Anterior cingulate cortex (tissue), 58 donors: ENCODE measurements at regions not wholly inside any gene's neighbourhood (a gene's known extent, or its start where the extent isn't known, plus 50 kb on each side); places are given as distances from the start of the nearest gene placed in this dataset.
"Not testable (repeated sequence)": the region's sequence is repeated elsewhere in the genome, so short reads cannot be mapped to it uniquely, and the experiment has no call there.

Experiments used
- DNase-seq, 58 donors: peaks; one replicate each; lab custom pipeline; 2025; lab: John Stamatoyannopoulos, UW

DNA sequence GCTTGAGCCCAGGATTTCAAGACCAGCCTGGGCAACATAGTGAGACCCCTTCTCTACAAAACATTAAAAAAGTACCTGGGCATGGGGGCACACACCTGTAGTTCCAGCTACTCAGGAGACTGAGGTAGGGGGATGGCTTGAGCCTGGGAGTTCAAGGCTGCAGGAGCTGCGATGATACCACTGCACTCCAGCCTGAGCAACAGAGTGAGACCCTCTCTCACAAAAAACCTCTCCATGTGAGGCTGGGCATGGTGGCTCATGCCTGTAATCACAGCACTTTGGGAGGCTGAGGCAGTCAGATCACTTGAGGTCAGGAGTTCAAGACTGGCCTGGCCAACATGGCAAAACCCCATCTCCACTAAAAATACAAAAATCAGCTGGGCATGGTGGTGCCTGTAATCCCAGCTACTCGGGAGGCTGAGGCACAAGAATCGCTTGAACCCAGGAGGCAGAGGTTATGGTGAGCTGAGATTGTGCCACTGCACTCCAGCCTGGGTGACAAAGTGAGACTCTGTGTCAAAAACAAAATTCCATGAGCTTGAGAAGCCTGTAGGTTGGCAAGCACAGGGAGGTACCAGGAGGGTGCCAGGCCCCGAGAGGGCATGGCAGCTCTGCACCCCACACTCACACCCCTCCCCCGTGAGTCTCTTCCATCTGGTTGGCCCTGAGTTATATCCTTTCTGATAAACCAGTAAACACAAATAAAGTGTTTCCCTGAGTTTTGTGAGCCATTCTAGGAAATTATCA lies 88.8 kb downstream of the KCNJ18 start:
- DNase-seq: not testable (repeated sequence)

GRCh38 chr17:21781666-21782024 lies 89.3 kb downstream of the KCNJ18 start:
- DNase-seq: not testable (repeated sequence)

DNA sequence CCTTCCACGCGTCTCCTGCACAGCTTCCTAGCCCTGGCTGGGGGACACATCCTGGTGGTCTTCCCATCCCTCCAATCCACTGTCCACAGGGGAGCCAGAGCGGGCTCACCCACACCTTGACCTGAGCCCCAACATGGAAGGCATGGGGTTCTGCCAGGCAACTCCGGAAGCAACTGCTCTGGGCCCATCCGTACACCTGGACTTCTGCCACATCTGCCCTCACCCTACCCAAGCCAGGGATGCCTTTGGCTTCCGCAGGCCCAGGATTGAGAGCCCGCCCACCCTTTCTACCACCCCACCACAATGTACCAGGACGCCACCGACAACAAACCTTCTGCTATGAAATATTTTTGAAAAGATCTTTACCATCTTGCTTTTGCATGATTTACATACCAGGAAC lies 89.8 kb downstream of the KCNJ18 start:
- not testable (repeated sequence) for DNase-seq

DNA sequence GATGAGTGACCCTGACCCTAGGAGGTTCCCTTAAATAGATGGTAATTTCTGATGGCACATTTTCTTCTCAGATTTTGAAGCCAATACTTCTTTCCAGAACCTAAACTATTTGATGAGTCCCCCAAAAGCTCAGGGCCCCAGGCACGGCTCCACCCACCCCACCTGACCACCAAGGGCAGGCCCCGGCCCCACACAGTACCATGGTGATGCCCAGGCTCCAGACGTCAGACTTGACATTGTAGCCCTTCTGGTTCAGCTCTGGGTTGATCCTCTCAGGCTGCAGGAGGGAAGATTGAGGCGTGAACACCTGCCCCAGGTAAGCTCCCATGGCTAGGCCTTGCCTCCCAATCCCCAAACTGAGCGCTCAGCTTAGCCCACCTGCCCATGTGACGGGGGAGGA lies 90.3 kb downstream of the KCNJ18 start:
- DNase-seq: not testable (repeated sequence)

- not testable (repeated sequence) for DNase-seq
Observed at GRCh38 chr17:21783017-21783416, 90.7 kb downstream of the KCNJ18 start.

GRCh38 chr17:21814272-21814671 lies 121.9 kb downstream of the KCNJ18 start:
- DNase-seq: not testable (repeated sequence)

DNA sequence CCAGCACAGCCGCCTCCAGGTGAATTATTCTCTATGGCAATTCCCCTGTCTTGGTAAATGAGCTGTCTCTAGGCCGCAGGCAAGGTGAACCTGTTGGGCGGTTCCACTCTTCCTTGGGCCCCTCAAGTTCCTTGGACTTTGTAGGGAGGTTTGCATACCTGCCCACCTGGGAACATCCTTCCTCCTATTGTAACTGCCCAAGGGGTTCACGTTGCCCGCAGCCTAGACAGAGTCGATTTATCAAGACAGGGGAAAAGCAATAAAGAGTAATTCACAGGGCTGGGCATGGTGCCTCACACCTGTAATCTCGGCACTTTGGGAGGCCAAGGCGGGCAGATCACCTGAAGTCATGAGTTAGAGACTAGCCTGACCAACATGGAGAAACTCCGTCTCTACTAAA lies 122.5 kb downstream of the KCNJ18 start:
- no peak for DNase-seq

- DNase-seq: no peak
Observed at GRCh38 chr17:21815352-21816063, 123.2 kb downstream of the KCNJ18 start.

DNA sequence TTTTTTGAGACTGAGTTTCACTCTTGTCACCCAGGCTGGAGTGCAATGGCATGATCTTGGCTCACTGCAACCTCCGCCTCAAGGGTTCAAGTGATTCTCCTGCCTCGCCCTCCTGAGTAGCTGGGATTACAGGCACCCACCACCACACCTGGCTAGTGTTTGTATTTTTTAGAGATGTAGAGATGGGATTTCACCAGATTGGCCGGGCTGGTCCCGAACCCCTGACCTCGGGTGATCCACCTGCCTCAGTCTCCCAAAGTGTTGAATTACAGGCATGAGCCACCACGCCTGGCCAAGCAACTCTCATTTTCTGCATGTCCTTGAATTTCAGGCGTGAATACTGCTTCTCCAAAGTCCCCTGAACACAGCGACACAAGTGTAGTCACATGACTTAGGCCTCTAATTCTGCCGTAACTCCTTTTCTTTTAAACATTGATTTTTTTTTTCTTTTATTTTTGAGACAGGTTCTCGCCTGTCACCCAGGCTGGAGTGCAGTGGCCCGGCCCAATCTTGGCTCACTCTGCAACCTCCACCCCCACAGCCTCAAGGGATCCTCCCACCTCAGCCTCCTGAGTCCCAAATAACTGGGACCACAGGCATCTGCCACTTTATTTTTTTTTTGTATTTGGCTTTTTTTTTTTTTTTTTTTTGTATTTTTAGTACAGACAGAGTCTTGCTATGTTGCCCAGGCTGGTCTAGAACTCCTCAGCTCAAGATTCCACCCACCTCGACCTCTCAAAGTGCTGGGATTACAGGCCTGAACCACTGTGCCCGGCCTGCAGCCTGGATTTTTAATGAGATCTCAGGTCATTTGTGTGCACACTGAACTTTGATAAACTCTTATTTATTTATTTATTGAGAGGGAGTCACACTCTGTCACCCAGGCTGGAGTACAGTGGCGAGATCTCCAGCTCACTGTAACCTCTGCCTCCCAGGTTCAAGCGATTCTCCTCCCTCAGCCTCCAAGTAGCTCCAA lies 124.6 kb downstream of the KCNJ18 start:
- no peak for DNase-seq

DNA sequence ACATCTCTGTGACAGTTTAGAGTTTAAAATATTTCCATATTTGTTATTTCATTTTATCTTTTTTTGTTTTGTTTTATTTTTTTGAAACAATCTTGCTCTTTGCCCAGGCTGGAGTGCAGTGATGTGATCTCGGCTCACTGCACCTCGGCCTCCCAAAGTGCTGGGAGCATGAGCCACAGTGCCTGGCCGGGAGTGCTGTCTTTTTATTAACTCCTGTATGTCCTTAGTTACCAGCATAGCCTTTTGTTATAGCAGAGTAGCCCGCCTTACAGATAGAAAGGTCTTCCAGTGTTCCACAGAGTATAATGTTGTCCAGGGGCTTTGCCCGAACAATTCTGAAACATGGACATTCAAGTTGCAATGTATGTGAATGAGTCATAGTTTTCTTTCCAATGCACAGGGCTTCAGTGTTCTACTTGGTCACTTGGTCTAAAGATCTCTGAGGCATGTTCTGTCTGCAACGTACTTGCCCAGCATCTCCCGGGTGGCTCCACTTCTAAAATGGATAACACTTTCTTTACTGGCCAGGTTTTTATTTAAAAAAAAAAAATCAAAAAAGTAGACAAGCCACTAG lies 125.6 kb downstream of the KCNJ18 start:
- no peak for DNase-seq

DNA sequence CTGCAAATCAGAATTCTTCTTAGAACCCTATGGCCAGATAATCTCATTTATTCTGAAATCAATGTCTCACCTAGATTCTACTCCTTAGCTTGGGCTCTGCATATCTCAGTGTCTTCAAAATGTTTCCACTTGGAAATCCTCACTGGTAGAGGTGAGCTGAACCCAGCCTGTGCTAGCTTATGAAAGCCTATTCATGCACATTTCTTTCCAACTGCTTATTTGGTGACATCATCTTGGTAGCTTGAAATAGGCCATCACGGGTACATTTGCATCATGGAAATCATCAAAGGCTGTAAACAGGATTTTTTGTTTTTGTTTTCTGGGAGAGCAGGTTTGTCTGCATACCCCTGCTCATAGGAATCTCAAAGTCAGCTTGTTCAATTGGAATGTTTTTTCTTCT lies 130.8 kb downstream of the KCNJ18 start:
- DNase-seq: no peak

DNA sequence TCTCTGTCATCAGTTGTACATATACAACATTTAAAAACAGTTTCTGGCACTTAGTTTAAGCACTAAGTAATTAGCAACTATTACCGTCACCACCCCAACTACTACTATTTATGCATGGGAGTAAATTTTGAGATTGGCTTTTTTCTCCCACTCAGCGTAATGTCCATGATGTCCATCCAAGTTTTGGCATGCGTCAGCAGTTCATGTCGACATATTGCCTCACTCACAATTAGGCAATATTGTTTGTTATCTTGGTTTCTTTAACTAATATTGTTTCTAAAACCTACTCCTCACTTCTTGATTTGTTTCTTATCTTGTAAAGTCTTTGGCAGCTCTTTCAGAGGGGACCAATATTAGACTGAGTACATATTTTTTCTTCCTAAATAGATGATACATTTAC lies 131.3 kb downstream of the KCNJ18 start:
- no peak for DNase-seq

DNA sequence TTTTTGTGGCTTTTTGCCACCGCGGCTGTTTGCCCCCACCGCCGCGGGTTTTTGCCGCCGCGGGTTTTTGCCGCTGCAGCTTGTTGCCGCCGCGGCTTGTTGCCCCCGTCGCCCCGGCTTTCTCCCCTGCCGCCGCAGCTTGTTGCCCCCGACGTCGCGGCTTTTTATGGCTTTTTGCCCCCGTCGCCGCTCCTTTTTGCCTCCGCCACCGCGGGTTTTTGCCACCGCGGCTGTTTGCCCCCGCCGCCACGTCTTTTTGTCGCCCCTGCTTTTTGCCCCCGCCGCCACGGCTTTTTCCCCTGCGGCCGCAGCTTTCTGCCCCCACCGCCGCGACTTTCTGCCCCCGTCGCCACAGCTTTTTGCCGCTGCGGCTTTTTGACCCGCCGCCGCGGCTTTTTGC lies 149.5 kb downstream of the KCNJ18 start:
- no peak for DNase-seq

DNA sequence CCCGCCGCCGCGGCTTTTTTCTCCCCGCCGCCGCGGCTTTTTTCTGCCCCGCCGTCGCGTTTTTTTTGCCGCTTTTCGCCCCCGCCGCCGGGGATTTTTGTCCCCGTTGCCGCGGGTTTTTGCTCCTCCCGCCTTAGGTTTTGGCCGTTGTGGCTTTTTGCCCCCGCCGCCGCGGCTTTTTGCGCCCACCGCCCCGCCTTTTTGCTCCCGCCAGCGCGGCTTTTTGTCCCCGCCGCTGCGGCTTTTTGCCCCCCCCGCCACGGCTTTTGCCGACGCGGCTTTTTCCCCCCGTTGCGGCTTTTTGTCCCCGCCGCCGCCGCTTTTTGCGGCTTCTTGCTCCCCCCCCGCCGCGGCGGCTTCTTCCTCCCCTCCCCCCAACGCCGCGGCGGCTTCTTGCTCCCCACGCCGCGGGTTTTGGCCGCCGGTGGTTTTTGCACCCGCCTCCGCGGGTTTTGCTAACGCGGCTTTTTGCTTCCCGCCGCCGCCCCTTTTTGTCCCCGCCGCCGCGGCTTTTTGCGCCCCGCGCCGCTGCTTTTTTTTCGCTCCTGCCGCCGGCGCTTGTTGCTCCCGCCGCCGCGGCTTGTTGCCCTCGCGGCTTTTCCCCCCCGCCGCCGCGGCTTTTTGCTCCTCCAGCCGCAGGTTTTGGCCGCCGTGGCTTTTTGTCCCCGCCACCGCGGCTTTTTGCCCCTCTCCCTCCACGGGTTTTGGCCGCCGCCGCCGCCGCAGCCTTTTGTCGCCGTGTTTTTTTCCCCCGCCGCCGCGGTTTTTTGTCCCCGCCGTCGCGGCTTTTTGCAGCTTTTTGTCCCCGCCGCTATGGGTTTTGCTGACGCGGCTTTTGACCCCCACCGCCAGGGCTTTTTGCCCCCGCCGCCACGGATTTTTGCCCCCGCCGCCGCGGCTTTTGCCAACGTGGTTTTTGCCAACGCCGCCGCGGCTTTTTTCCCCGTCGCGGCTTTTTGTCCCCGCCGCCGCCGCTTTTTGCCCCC lies 150.3 kb downstream of the KCNJ18 start:
- DNase-seq: no peak

DNA sequence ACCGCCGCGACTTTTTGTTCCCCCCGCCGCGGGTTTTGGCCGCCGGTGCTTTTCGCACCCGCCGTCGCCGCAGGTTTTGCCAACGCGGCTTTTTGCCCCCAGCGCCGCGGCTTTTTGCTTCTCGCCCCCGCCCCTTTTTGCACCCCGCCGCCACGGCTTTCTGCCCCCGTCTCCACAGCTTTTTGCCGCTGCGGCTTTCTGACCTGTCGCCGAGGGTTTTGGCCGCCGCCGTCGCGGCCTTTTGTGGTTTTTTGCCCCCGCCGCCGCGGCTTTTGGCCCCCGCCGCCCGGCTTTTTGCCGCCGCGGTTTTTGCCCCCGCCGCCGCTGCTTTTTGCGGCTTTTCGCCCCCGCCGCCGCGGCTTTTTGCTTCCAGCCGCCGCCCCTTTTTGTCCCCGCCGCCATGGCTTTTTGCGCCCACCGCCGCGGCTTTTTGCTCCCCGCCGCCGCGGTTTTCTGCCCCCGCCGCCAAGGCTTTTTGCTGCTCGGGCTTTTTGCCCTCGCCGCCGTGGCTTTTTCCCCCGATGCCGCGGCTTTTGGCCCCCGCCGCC lies 151.1 kb downstream of the KCNJ18 start:
- DNase-seq: no peak

- DNase-seq: no peak
Observed at GRCh38 chr17:21843951-21844590, 151.7 kb downstream of the KCNJ18 start.

DNA sequence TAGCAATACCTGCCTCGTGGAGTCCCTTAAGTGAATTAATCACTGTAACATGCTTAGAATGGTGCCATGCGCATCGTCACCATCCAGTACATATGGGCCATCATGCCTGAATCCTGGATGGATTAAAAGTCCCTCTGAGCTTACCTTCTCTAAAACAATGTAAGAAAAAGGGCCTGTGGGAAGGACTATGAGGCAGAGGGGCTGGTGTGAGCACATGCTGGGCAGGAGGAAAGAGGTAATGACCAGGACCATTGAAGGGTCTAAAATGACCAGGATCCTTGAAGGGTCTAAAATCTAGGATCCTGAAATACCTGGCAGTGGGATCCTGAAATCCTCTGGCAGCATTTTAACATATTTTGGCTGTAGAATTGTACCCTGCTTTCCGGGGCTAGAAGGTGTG lies 156.2 kb downstream of the KCNJ18 start:
- DNase-seq: not testable (repeated sequence)

GRCh38 chr17:21849030-21849429 lies 156.7 kb downstream of the KCNJ18 start:
- DNase-seq: not testable (repeated sequence)

- not testable (repeated sequence) for DNase-seq
Observed at GRCh38 chr17:21850614-21851013, 158.3 kb downstream of the KCNJ18 start.
